ENCODE measurements at regions not wholly inside any gene's neighbourhood (a gene's known extent, or its start where the extent isn't known, plus 50 kb on each side); places are given as distances from the start of the nearest gene placed in this dataset.

- TF ChIP-seq CTCF (conservative IDR thresholded peaks at IDR 0.05 in 1 of 2, IDR thresholded peaks at IDR 0.05 in 1 of 2; ENCODE audit: low read depth in 1 of 2, low read length in 2 of 2) (no peak), EZH2 (IDR thresholded peaks at IDR 0.05; ENCODE audit: low read length, missing control alignments) (no peak)
Measured at GRCh38 chr3:193048127-193048526, 130.5 kb upstream of the MB21D2 start.

Data from fibroblast of lung (primary cell).